ENCODE measurements at regions not wholly inside any gene's neighbourhood (a gene's known extent, or its start where the extent isn't known, plus 50 kb on each side); places are given as distances from the start of the nearest gene placed in this dataset.

DNA sequence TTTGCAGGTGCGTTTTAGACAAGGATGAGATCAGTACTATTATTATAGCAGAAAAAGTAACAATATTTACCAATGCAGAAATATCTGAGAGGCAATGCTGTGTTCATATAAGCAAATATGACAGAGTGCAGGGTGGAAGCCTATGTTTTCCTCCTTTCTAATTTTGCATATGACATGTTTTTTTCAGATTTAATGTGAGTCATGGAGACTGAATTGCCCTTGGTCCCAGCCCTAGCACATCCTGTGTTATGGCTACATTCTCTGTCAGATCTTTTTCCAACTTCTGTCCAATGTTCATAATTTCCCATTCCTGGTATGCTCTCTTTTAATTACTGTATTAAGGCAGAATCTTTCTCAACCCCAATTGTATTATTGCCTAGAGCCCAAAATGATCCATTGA is 165.6 kb downstream of the SLC7A11 start:
- intact Hi-C loops (cut with micrococcal nuclease) = no loop called here
- no peaks in the 10 kb centered on the region for H3K9me3 ChIP-seq (replicated peaks; ENCODE audit: control insufficient read depth, insufficient read depth, low read length)
- no TSS peak for BruUV-seq (replicated peaks)
- no peak overlapping the region for H2AFZ ChIP-seq (ENCODE audit: low read depth, low read length)
- FAIRE-seq = no peak
- no peaks in the 10 kb centered on the region for H3K36me3 ChIP-seq (ENCODE audit: control insufficient read depth in 2 of 2, extremely low read depth in 1 of 2, insufficient read depth in 2 of 2, low read length in 2 of 2)
- H3K9ac ChIP-seq (replicated peaks; ENCODE audit: extremely low read depth, insufficient read depth, low read length) = no peak overlapping the region
- no peaks in the 10 kb centered on the region for H3K79me2 ChIP-seq (ENCODE audit: control insufficient read depth, insufficient read depth, low read length)
- POLR2A ChIA-PET = no interaction called here
- no peak overlapping the region for H3K4me2 ChIP-seq (ENCODE audit: insufficient read depth, low read length)
- no peaks in the 10 kb centered on the region for H3K27me3 ChIP-seq (ENCODE audit: control insufficient read depth in 2 of 2, insufficient read depth in 2 of 2, low read length in 2 of 2)
- H4K20me1 ChIP-seq (replicated peaks; ENCODE audit: control insufficient read depth, extremely low read depth, insufficient read depth, low read length) = no peaks in the 10 kb centered on the region
- dilution Hi-C loops (cut with MboI; ENCODE audit: extremely low pct_ligation_motif_present, low sequenced_read_pairs) = no loop called here
- H3K4me3 ChIP-seq (replicated peaks in 1 of 3; ENCODE audit: insufficient read depth in 1 of 3, low read depth in 1 of 3, low read length in 3 of 3) = no peak overlapping the region
- DNase-seq (ENCODE audit: low read depth, low spot score) = no peak
- H3K27ac ChIP-seq (ENCODE audit: insufficient read depth, low read depth, low read length) = no peak overlapping the region
- TF ChIP-seq EZH2 (IDR thresholded peaks at IDR 0.05; ENCODE audit: borderline replicate concordance, low read depth, low read length, severe bottlenecking) = no peak
- no peak for TF ChIP-seq JUN (IDR thresholded peaks at IDR 0.05; ENCODE audit: borderline replicate concordance, insufficient read depth, insufficient read length, low read depth)
- TF ChIP-seq POLR2AphosphoS5 (IDR thresholded peaks at IDR 0.05; ENCODE audit: insufficient read depth, low read depth, low read length) = no peak
- peak; percentile 23 for TF ChIP-seq FOS (IDR thresholded peaks at IDR 0.05; ENCODE audit: borderline replicate concordance, insufficient read depth, low read length)
- H3K4me1 ChIP-seq (ENCODE audit: control insufficient read depth, extremely low read depth, insufficient read depth, low read length) = no peaks in the 10 kb centered on the region
- CTCF ChIA-PET = interaction anchor here (2.0 kb wide), 1 partner anchor 14 kb away, joined by 7 read pairs; no protein-coding TSS in a partner anchor
- no peaks in the 10 kb centered on the region for H3K9me1 ChIP-seq (replicated peaks; ENCODE audit: control insufficient read depth, extremely low read depth, insufficient read depth, low read length)

- TF ChIP-seq GATA2 (IDR thresholded peaks at IDR 0.05; ENCODE audit: insufficient read depth, insufficient read length, low read depth, low read length) = no peak
- no peak for TF ChIP-seq MYC (IDR thresholded peaks at IDR 0.05; ENCODE audit: low read depth, low read length)
- TF ChIP-seq, protein P1, sequence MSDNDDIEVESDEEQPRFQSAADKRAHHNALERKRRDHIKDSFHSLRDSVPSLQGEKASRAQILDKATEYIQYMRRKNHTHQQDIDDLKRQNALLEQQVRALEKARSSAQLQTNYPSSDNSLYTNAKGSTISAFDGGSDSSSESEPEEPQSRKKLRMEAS (IDR thresholded peaks at IDR 0.05; ENCODE audit: insufficient read depth, insufficient read length) = no peak
- TF ChIP-seq JUN (IDR thresholded peaks at IDR 0.05; ENCODE audit: borderline replicate concordance, insufficient read depth, insufficient read length, low read depth) = no peak
- TF ChIP-seq EZH2 (IDR thresholded peaks at IDR 0.05; ENCODE audit: borderline replicate concordance, low read depth, low read length, severe bottlenecking) = no peak
- TF ChIP-seq, protein P2, sequence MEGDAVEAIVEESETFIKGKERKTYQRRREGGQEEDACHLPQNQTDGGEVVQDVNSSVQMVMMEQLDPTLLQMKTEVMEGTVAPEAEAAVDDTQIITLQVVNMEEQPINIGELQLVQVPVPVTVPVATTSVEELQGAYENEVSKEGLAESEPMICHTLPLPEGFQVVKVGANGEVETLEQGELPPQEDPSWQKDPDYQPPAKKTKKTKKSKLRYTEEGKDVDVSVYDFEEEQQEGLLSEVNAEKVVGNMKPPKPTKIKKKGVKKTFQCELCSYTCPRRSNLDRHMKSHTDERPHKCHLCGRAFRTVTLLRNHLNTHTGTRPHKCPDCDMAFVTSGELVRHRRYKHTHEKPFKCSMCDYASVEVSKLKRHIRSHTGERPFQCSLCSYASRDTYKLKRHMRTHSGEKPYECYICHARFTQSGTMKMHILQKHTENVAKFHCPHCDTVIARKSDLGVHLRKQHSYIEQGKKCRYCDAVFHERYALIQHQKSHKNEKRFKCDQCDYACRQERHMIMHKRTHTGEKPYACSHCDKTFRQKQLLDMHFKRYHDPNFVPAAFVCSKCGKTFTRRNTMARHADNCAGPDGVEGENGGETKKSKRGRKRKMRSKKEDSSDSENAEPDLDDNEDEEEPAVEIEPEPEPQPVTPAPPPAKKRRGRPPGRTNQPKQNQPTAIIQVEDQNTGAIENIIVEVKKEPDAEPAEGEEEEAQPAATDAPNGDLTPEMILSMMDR (IDR thresholded peaks at IDR 0.05; ENCODE audit: extremely low read depth in 1 of 2, insufficient read depth in 1 of 2, low read depth in 1 of 2, low read length in 2 of 2) = no peak
- Histone ChIP-seq H3K4me3 (replicated peaks in 1 of 3; ENCODE audit: insufficient read depth in 1 of 3, low read depth in 1 of 3, low read length in 3 of 3) (no peak overlapping the region), H3K36me3 (ENCODE audit: control insufficient read depth in 2 of 2, extremely low read depth in 1 of 2, insufficient read depth in 2 of 2, low read length in 2 of 2) (no peaks in the 10 kb centered on the region), H3K4me1 (ENCODE audit: control insufficient read depth, extremely low read depth, insufficient read depth, low read length) (no peaks in the 10 kb centered on the region), H3K27me3 (ENCODE audit: control insufficient read depth in 2 of 2, insufficient read depth in 2 of 2, low read length in 2 of 2) (no peaks in the 10 kb centered on the region), H3K9me1 (replicated peaks; ENCODE audit: control insufficient read depth, extremely low read depth, insufficient read depth, low read length) (no peaks in the 10 kb centered on the region), H3K79me2 (ENCODE audit: control insufficient read depth, insufficient read depth, low read length) (no peaks in the 10 kb centered on the region), H3K9ac (replicated peaks; ENCODE audit: extremely low read depth, insufficient read depth, low read length) (no peak overlapping the region), H3K27ac (ENCODE audit: insufficient read depth, low read depth, low read length) (no peak overlapping the region), H3K4me2 (ENCODE audit: insufficient read depth, low read length) (no peak overlapping the region), H2AFZ (ENCODE audit: low read depth, low read length) (no peak overlapping the region), H3K9me3 (replicated peaks; ENCODE audit: control insufficient read depth, insufficient read depth, low read length) (no peaks in the 10 kb centered on the region), H4K20me1 (replicated peaks; ENCODE audit: control insufficient read depth, extremely low read depth, insufficient read depth, low read length) (no peaks in the 10 kb centered on the region)
- dilution Hi-C loops (cut with MboI; ENCODE audit: extremely low pct_ligation_motif_present, low sequenced_read_pairs) = no loop called here
- POLR2A ChIA-PET = no interaction called here
- FAIRE-seq (no peak), DNase-seq (ENCODE audit: low read depth, low spot score) (no peak)
- BruUV-seq (replicated peaks) = no TSS peak
- CTCF ChIA-PET = interaction anchor here (2.8 kb wide), 1 partner anchor 20 kb away, joined by 9 read pairs; no protein-coding TSS in a partner anchor
- intact Hi-C loops (cut with micrococcal nuclease) = no loop called here
Measured at GRCh38 chr4:138070816-138071215, 171.3 kb downstream of the SLC7A11 start.

Measured in endothelial cell of umbilical vein (primary cell).